CD4-positive, alpha-beta T cell treated with Interleukin-15 for 1 hour (primary cell): ENCODE measurements at regions not wholly inside any gene's neighbourhood (a gene's known extent, or its start where the extent isn't known, plus 50 kb on each side); places are given as distances from the start of the nearest gene placed in this dataset.

Experiments used
- DNase-seq: peaks from one replicate; pipeline ENCODE4 v3.0.0-alpha.2; 2020

DNA sequence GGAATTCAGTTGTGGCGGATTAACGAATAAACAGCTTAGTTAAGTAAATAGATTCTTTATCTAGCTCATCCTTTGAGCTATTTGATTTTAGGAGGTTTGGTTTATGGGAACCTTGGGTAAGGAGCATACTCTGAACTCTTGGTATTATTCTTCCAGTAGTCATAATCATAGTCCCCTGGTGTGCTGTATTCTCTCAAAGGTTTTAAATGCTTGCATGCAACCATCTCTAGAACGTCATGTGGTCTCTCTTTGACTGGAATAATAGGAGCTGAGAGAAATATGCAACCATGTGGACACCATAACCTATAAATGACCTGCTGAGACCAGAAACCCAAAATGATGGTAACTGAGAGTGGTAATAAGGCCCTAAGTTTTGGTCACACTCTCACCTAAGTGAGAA is 951.6 kb upstream of the MIR17HG start:
- no peak for DNase-seq

DNA sequence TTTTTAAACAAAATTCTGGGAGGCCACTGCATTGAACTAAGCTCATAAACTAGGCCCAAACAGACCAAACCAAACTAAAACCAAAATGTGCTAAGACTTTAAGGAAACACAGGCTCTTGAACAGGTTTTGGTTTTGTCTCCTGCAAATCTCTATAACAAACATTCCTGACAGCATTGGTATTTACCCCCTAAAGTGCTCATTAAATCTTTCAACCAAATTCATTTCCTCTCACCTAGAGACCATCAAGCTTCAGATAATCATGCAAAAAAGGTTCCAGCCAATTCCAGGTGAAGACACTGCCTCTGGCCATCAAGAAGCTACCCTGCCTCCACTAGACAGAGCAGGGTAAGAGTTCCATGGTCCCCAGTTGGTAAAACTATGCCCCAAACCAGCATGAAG is 951.2 kb upstream of the MIR17HG start:
- DNase-seq: no peak

DNA sequence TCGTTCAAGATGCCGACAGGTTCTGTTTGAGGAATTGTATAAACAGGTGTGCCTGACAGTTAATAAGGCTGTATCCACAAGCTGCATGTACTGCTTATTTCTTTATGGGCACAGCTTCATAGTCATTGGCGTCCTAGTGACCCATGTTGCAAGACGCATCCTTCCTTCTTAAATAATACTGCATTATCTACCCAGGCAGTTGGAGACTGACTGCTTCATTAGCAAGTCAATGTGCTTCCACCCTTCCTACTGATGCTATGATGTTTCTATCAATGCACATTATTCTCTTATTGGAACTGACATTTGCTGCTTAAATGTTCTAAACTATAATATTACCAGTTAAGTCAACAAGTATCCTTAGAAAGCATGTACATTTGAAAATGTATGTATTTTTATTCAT is 950.0 kb upstream of the MIR17HG start:
- DNase-seq: no peak

DNA sequence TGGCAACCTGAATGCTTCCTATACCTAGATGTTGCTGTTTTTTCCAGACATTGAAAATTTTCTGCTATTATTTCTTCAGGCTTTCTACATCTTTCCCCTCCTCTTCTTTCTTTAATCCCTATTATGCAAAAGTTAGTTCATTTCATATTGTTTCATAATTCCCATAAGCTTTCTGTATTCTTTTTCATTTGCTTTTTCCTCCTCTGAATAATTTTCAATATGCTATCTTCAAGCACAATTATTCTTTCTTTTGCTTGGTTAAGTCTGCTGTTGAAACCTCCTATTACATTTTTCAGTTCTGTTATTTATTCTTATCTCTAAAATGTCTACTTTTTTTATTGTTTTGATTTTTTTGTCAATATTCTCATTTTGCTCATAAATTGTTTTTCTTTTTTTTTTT is 947.1 kb upstream of the MIR17HG start:
- DNase-seq: no peak

DNA sequence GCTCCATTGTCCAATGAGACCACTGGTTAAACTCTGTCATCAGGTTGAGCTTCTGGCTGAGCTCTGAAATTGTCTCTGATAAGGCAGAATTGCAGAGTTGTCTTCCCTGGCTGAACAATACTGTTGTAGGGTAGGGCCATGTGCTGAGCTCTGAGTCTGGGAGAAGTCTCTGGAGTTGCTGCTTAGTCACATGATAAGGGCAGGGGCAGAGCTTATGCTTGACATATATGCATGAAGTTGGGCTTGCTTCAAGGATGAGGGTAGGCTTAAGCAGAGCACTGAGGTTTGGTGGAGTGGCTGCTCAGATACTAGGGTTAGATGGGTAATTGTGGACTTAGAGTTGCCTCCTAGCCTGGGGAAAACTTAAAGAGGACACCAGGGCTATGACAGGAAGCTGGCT is 946.3 kb upstream of the MIR17HG start:
- DNase-seq: no peak

DNA sequence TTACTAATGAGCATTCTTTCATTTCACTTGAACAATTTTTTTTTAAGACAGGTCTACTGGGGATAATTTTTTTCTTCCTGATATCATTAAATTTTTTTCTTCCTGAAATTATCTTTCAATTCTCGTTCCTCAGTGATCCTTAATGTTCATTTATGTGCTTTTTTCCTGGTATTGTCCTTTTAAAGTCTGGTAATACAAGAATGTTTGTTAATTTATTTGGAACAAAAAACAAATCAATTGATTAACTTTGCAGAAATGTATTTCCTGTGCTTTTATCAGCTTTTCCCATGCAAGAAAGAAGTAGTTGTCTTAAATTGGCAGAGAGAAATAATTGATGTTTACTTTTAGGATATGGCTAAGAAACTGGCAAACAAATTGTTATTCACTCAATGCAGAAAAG is 945.4 kb upstream of the MIR17HG start:
- DNase-seq: no peak

DNA sequence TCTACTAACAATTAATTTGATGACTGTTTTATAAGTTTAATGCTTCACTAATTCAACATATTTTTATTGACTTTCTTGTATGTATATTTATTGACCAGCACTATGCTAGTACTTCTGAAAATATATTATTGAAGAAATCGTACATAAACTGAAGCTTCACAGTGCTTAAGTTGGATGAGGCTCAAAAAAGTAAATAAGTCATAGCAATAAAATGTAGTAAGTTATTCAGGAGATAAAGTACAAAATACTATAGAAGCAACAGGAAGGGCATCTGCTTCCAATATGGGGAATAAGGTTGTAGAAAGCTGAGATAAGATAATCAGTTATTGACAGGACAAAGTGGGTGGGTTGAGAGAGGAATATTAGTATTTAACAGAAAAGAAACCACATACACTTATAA is 944.9 kb upstream of the MIR17HG start:
- DNase-seq: no peak

DNA sequence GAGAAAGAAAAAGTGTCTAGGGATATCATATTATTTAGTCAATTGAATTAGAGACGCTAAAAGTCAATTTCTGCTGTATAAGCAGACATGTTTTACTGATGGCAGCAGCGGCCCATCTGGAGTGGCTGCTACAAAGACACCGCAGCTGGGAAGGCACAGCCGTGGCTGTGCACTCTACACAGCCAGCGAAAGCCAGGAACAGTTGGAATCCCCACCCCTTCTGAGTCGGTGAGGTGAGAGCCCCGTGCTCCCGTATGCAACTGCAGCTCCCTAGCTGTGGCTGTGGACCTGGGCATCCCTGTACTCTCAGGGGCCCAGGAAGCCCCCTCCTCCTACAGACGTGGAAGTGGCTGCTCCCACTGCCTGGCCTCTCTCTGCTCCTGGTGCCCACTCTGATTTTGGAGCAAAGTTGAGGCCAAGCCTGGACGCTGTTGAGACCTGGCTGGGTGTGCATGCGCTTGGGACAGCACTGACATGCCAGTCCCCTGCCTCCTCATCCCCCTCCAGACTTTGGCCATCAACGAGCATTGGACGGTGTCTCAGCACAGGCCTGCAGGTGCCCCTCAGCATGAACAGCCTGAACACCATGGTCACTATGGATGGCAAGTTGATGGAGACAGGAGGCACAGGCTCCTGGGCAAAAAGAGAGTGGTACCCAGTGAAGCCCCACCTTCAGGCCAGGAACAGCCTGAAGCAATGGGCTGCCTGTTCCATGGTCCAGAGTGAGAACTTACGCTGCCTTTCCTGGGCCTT is 944.0 kb upstream of the MIR17HG start:
- no peak for DNase-seq

DNA sequence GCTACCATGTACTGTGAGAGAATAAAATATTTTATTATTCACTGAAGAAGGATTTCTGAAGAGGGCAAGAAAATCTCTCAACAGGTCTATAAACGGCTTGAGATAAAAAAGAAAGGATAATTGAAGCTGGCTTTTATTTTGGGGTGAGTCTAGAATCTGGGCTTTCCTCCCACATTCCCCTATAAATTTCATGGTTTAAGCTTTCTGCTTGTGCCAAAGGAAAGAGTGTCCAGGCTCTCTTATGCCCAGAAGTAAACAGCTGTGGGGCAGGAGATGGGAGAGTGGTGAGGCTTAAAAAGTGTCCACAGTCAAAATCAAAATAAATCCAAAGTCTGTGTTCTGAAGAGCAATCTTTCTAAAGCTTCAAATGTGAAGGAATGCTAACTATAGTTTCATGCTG is 942.2 kb upstream of the MIR17HG start:
- no peak for DNase-seq

DNA sequence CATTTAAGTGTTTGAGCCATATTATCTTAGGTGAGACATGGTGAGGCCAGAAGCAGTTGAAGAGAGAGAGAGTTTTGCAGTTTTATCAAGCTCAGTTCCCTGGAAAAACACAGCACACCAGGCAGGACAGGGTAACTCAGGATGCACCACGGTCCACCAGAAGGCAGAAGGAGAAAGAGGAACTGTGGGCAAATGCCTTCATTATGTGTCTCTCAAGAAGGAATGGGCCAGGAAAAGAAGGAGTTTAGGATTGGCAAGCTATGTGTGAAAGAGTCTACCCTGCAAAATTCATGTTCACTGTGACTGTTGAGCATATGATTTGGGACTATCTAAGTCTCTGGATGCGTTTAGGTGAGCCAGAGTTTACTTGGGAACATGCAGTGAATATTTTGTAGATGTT is 934.5 kb upstream of the MIR17HG start:
- no peak for DNase-seq

DNA sequence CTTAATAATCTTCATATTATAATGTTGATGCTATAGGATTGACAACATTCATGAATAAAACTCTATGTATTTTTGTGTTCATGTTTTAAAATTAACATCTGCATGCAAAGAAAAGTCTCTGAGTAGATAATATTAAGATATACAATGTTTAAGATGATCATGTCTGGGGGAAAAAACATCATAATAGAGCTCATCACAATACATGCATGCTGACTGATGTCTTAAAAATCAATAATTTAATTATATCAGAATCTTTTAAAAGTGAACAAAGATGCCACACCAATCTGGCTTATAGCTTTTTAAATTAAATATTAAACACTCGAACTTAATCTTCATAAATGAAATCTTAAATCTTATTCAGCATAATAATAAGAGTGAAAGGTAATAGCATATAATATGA is 933.9 kb upstream of the MIR17HG start:
- DNase-seq: no peak

DNA sequence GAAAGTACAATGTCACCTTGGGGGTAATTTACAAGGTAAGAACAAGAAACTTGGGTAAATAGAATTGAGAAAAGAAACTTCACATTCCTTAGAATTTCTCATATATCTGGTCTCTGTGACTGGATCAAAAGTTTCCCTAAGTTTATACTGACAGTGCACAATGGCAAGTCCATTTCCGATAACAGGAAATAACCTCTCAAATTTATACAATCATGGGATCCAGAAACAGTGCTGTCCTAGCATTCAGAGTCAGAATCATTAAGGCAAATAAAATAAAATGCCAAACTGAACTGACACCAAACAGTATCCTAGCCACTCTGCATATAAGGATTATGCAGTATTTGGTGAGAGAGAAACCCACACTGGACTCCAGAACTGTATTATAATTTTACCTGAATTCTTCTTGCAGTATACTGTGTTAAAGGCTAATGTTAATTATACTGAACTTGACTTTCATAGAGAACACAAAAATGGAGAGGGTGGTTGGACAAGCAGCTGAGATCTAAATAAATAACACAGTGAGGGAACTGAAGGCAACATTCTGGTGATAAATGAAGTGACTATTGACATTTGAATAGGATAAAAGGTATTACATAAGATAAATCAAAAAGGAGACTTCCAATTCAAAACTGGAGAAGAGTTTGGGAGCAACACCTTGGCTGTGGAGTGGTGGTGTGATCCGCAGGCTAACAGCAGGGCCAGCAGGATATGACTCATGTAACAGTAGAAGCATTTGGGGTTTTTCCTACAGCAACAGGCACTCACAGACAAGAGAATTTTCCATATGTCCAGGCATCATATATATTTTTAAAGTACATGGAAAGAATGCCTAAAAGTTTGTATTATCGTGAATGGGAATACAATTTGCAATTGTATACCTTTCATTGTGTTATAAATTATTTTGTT is 932.5 kb upstream of the MIR17HG start:
- no peak for DNase-seq

DNA sequence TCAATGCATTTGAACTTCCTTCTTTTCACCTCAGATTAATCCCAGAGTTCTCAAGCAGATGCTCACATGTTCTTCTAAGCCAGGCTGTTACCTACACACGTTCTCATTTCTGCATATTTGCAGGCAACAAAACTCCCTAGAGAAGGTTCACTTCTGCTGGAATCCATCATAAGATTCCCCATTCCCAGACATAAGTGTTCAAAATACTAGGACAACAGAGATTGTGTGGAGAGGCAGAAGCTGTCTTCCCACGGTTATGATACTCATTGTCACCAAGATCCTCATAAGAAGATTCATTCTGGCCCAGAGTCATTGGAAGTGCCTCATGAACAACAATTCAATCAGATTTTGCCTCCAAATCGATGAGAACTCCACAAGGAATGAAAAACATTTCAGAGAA is 931.6 kb upstream of the MIR17HG start:
- DNase-seq: no peak

DNA sequence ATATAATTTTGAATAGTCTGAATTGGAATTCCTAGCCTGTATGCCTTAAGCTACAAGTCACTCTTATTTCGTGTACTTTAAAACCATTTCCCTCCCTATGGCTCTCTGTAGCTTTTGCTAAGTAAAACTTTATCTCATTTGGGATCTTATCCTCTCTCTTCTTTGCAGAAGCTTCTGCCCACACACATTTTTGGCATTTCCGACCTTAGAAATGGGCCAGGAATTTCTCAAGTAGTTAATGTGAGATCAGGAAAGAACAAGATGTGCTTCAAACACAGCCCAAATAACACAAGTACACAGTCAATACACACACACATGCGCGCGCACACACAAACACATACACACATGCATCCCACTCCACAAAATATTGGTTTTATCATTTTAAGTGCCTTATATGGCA is 931.0 kb upstream of the MIR17HG start:
- DNase-seq: no peak

DNA sequence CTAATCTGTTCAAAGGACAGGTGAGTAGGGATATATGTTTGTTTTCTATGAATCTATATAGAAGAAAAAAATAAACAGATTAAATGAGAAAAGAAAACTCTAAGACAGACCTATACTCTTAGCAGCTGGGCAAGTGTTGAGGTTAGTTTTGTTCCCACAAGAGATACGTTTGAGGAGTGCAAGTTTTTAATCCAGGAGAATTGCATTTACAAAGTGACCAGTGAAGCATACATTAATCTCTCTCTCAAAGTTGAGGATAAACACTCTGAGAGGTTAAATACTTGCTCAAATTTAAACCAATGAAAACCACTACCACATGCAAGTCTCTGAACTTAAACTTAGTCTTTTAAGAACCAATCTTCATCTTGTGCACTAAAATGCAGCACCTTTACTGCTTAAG is 930.5 kb upstream of the MIR17HG start:
- no peak for DNase-seq

DNA sequence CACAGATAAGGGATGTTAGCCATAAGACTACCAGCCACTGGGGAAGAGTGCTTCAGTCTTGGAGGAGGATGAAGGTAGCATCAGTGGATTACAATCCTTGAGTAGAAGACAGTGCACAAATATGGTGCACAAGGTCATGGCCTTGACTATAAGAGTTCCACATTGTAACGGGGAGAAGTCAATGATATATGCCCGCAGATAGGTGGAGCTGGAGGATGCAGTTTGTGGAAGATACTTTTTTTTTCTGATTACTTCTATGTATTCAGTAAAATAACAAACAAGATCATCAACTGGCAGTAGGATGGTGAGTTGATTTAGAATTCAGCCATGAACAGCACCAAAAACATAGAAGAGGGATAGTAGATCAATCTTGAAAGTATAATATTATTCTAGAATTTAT is 926.8 kb upstream of the MIR17HG start:
- no peak for DNase-seq

DNA sequence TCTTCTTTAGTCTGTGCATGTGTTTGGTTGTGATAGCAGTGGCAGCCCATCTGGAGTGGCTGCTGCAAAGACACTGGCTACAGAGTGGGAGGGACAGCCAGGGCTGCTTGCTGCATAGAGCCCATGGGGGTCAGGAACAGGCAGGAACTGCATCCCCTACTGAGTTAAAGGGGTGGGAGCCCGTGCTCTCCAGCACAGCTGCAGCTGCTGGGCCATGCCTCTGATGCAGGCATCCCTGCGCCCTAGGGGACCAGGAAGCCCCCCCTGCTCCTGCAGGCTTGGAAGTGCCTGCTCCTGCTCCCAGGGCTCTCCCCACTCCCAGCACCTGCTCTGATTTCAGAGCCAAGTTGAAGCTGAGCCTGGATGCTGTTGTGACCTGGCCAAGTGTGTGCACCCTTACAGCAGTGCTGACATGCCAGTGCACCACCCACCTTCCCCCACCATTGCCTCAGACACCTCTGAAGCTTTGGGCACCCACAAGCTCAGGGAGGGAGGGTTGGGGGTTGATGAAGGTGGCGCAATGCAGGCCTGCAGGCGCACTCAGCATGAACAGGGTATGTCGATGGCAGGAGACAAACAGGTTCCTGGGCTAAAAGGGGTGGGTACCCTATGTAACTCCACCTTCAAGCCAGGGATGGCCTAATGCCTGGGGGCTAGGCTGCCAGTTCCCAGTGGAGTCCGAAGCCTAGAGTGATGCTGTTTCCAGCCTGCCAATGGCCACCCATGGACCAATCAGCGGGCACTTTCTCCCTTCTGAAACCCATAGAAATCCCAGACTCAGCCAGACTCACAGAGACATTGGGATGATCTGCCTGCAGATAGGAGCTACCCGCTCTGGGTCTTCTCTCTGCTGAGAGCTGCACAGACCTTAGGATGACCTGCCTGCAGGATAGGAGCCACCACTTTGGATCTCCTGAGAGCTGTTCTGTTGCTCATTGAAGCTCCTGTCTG is 919.9 kb upstream of the MIR17HG start:
- DNase-seq: no peak

DNA sequence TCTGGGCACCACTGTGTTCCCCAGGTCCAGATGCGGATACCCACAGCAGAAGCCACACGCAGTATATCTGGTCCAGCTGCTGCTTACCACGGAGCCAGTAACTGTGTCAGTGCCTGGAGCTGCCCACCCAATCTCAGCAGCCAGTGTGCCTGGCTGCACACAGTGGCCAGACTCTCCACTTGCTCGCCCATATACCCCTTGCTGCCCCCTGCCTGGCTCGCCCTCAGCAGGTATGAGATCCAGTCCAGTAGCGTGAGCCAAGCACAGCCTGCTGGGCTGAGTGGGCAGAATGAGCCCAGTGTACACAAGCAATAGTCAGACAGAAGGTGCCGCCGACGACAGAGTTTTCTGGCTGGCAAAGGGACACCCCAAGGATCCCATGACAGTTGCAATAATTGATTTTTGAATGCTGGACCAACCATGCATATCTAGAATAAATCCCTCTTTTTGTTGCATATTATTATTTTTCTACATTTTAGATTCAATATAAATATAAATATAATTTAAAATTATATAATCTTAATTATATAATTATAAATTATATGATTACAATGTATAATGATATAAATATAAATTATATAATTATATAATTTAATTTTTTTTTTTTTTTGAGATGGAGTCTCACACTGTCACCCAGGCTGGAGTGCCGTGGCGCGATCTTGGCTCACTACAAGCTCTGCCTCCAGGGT is 918.8 kb upstream of the MIR17HG start:
- DNase-seq: no peak

DNA sequence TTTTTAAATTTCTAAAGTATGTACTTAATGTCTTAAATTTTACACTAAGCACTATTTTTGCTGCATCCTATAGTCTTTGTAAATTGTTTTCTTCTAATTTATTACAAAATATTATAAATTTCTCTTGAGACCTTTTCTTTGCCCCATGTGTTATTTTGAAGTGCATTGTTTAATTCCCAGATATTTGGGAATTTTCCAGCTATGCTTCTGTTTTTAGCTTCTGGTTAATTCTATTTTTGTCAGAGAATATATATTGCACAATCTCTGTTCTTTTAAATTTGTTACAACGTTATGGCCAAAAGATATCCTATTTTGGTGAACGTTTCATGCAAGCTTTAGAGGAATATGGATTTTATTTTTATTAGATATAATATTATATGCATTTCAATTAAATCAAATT is 917.4 kb upstream of the MIR17HG start:
- no peak for DNase-seq

DNA sequence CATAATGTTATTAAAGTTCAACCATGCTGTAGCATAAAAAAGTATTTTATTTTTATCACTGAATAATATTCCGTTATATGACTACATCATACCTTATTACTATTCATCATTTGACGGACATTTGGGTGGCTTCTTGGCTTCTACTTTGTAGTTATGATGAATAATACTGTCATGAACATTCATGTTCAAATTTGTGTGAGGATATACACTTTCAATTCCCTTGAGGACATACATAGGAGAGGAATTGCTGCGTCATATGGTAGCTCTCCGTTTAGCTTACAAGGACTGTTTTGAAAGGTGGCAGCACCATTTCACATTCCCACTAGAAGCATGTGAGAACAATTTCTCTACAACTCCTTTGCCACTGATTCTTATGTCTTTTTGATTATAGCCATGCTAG is 910.8 kb upstream of the MIR17HG start:
- DNase-seq: no peak

DNA sequence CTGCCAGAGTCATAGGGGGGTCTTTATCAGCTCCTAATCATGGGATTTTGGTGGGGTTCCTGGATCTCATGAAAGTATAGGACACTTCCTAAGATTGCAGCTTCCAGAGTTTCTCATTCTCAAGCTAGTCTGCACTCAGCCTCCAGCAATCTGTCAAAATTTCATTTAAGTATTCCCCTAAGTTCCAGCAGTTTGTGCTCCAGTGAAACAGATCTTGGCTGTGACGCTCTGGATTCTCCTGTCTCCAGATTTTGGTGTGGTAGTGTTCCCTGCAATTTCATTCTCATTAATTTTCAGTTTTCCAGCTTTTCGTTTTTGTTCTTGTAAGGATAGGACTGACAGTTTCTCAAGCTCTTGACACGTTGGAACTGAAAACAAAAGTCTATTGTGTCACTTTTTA is 908.9 kb upstream of the MIR17HG start:
- no peak for DNase-seq

DNA sequence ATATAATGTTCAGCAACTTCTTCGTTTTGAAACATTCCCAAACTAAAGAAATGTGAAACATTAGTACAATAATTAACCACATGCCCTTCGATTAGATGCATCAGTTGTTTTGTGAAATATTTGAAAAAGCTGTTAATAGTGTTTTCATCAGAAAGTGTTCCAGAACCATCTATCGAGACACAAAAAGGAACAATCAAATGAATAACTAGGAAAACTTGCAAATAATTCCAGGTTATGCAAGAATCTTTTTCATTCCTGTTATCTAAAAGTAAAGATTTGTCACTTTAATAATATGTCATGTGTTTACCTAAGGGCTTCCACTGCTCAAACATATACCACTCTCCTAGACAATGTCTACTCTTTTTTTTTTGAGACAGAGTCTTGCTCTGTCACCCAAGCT is 904.2 kb upstream of the MIR17HG start:
- no peak for DNase-seq

DNA sequence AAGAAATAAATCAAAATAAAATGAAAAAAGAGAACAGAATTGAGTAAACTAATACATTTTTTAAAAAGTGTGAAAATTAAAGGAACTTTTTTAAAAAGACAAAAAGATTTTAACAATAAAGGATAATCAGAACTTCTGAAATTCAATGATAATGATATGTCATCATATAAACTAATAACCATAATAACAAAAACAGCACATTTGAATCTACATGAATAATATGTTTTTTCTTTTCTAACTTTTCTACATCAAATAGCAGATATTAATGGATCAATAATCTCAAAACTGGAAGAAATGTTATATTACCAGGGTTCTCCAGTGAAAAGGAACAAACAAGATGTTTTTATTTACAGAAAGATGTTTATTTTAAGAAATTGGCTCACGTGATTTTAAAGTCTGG is 903.3 kb upstream of the MIR17HG start:
- no peak for DNase-seq
